ENCODE measurements at regions not wholly inside any gene's neighbourhood (a gene's known extent, or its start where the extent isn't known, plus 50 kb on each side); places are given as distances from the start of the nearest gene placed in this dataset.

- H3K4me3 ChIP-seq (ENCODE audit: low read depth, low read length) = no peak overlapping the region
- no peak for DNase-seq (ENCODE audit: low read depth)
Observed at GRCh38 chr3:135456108-135456790, 509.3 kb upstream of the PPP2R3A start.

- no peak overlapping the region for H3K4me3 ChIP-seq (ENCODE audit: low read depth, low read length)
- DNase-seq (ENCODE audit: low read depth) = no peak
Observed at GRCh38 chr3:135458541-135459322, 506.8 kb upstream of the PPP2R3A start.

GRCh38 chr3:135460273-135460672 is 505.3 kb upstream of the PPP2R3A start:
- no peak overlapping the region for H3K4me3 ChIP-seq (ENCODE audit: low read depth, low read length)
- no peak for DNase-seq (ENCODE audit: low read depth)

GRCh38 chr3:135471911-135472310 is 493.6 kb upstream of the PPP2R3A start:
- H3K4me3 ChIP-seq (ENCODE audit: low read depth, low read length) = no peak overlapping the region
- no peak for DNase-seq (ENCODE audit: low read depth)

- H3K4me3 ChIP-seq (ENCODE audit: low read depth, low read length) = no peak overlapping the region
- no peak for DNase-seq (ENCODE audit: low read depth)
Observed at GRCh38 chr3:135473449-135473848, 492.1 kb upstream of the PPP2R3A start.

- DNase-seq (ENCODE audit: low read depth) = no peak
- H3K4me3 ChIP-seq (ENCODE audit: low read depth, low read length) = no peak overlapping the region
Observed at GRCh38 chr3:135487261-135487660, 478.3 kb upstream of the PPP2R3A start.

GRCh38 chr3:135490219-135490915 is 475.2 kb upstream of the PPP2R3A start:
- no peak for DNase-seq (ENCODE audit: low read depth)
- H3K4me3 ChIP-seq (ENCODE audit: low read depth, low read length) = no peak overlapping the region

GRCh38 chr3:135491491-135492205 is 473.9 kb upstream of the PPP2R3A start:
- no peak for DNase-seq (ENCODE audit: low read depth)

GRCh38 chr3:135495891-135496290 is 469.6 kb upstream of the PPP2R3A start:
- no peak for DNase-seq (ENCODE audit: low read depth)
- no peak overlapping the region for H3K4me3 ChIP-seq (ENCODE audit: low read depth, low read length)

More at GRCh38 chr3:135491491-135492205, 473.9 kb upstream of the PPP2R3A start:
- no peak overlapping the region for H3K4me3 ChIP-seq (ENCODE audit: low read depth, low read length)

- DNase-seq (ENCODE audit: low read depth) = no peak
- H3K4me3 ChIP-seq (ENCODE audit: low read depth, low read length) = no peak overlapping the region
Observed at GRCh38 chr3:135497979-135498378, 467.5 kb upstream of the PPP2R3A start.

- no peak for DNase-seq (ENCODE audit: low read depth)
- no peak overlapping the region for H3K4me3 ChIP-seq (ENCODE audit: low read depth, low read length)
Observed at GRCh38 chr3:135499426-135499825, 466.1 kb upstream of the PPP2R3A start.

GRCh38 chr3:135500034-135500433 is 465.5 kb upstream of the PPP2R3A start:
- no peak for DNase-seq (ENCODE audit: low read depth)
- no peak overlapping the region for H3K4me3 ChIP-seq (ENCODE audit: low read depth, low read length)

GRCh38 chr3:135503065-135503759 is 462.3 kb upstream of the PPP2R3A start:
- H3K4me3 ChIP-seq (ENCODE audit: low read depth, low read length) = no peak overlapping the region

GRCh38 chr3:135503760-135504686 is 461.5 kb upstream of the PPP2R3A start:
- peak; percentile 40 for DNase-seq (ENCODE audit: low read depth)
- H3K4me3 ChIP-seq (ENCODE audit: low read depth, low read length) = no peak overlapping the region

More at GRCh38 chr3:135503065-135503759, 462.3 kb upstream of the PPP2R3A start:
- DNase-seq (ENCODE audit: low read depth) = no peak

- no peak for DNase-seq (ENCODE audit: low read depth)
- H3K4me3 ChIP-seq (ENCODE audit: low read depth, low read length) = no peak overlapping the region
Observed at GRCh38 chr3:135513106-135514059, 452.1 kb upstream of the PPP2R3A start.

- no peak overlapping the region for H3K4me3 ChIP-seq (ENCODE audit: low read depth, low read length)
- no peak for DNase-seq (ENCODE audit: low read depth)
Observed at GRCh38 chr3:135514060-135514448, 451.5 kb upstream of the PPP2R3A start.

GRCh38 chr3:135516143-135516542 is 449.4 kb upstream of the PPP2R3A start:
- H3K4me3 ChIP-seq (ENCODE audit: low read depth, low read length) = no peak overlapping the region
- no peak for DNase-seq (ENCODE audit: low read depth)
